ENCODE measurements at regions not wholly inside any gene's neighbourhood (a gene's known extent, or its start where the extent isn't known, plus 50 kb on each side); places are given as distances from the start of the nearest gene placed in this dataset.
A peak's percentile ranks its signal among the peaks of the same experiment; 100 is the strongest.

DNA sequence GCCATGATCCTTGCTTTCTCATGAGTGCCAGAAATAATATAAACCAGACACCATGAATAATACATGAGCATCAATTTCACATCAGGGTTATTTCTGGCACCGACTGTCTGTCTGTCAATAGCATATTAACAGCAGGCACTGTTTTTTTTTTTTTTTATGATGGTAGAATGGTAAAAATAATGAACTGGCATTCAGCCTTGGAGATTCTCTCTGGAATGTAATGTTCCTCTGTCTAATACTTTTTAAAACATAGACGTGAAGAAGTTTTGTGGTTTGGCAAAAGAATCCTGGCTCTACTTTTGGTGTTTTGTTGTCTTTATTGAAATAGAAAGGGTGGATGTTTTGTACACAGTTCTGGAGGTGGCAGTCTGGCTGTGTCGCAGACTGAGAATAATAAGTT, 874.6 kb upstream of the PRKX start:
- no peaks in the 10 kb centered on the region for H3K79me2 ChIP-seq (ENCODE audit: control insufficient read depth, insufficient read depth, low read length)
- RAD21 ChIA-PET (ENCODE audit: unreplicated experiment), result no interaction called here
- BruUV-seq (replicated peaks), result no TSS peak
- no peak for TF ChIP-seq ZNF217 (IDR thresholded peaks at IDR 0.05)
- no peak for TF ChIP-seq FOXK2 (IDR thresholded peaks at IDR 0.05)
- TF ChIP-seq PML (IDR thresholded peaks at IDR 0.05; ENCODE audit: low read length), result no peak
- no peak for TF ChIP-seq RAD21 (IDR thresholded peaks at IDR 0.05; ENCODE audit: insufficient read depth, low read depth, low read length)
- no peak for TF ChIP-seq WRNIP1 (IDR thresholded peaks at IDR 0.05; ENCODE audit: borderline replicate concordance, low read depth, low read length)
- no peak for TF ChIP-seq LARP7 (IDR thresholded peaks at IDR 0.05)
- H3K9me3 ChIP-seq (replicated peaks; ENCODE audit: control insufficient read depth, insufficient read depth, low read length), result no peaks in the 10 kb centered on the region
- intact Hi-C loops (cut with micrococcal nuclease; ENCODE audit: unreplicated experiment), result no loop called here
- SMC1A ChIA-PET (ENCODE audit: uncharacterized antibody, unreplicated experiment), result no interaction called here
- no peaks in the 10 kb centered on the region for H4K20me1 ChIP-seq (ENCODE audit: control insufficient read depth, insufficient read depth)
- ATAC-seq (no peak), DNase-seq (ENCODE audit: low read depth, low spot score) (no peak), FAIRE-seq (no peak)
- CTCF ChIA-PET, result no interaction called here
- in situ Hi-C loops (cut with MboI), result no loop called here
- no peak overlapping the region for H3K9ac ChIP-seq (ENCODE audit: control insufficient read depth, insufficient read depth, low read length)
- no peaks in the 10 kb centered on the region for H3K27me3 ChIP-seq (replicated peaks in 1 of 2; ENCODE audit: control insufficient read depth in 2 of 2, insufficient read depth in 2 of 2, low read length in 1 of 2)
- no peaks in the 10 kb centered on the region for H3K4me1 ChIP-seq (ENCODE audit: control insufficient read depth, insufficient read depth, low read length)
- no peak overlapping the region for H2AFZ ChIP-seq (ENCODE audit: control insufficient read depth, low read depth, low read length)
- WGBS (ENCODE audit: insufficient coverage, insufficient replicate concordance, low lambda C conversion rate, missing lambda C conversion rate), result 11% methylated on average over 3 of the region's 3 CpGs
- H3K4me2 ChIP-seq (ENCODE audit: control insufficient read depth, insufficient read depth), result no peak overlapping the region
- POLR2A ChIA-PET, result no interaction called here
- H3K36me3 ChIP-seq (ENCODE audit: control insufficient read depth in 2 of 2, insufficient read depth in 2 of 2, low read length in 1 of 2), result no peaks in the 10 kb centered on the region
- no peak overlapping the region for H3K27ac ChIP-seq (ENCODE audit: control insufficient read depth, insufficient read depth)
- H3K4me3 ChIP-seq, result no peak overlapping the region

DNA sequence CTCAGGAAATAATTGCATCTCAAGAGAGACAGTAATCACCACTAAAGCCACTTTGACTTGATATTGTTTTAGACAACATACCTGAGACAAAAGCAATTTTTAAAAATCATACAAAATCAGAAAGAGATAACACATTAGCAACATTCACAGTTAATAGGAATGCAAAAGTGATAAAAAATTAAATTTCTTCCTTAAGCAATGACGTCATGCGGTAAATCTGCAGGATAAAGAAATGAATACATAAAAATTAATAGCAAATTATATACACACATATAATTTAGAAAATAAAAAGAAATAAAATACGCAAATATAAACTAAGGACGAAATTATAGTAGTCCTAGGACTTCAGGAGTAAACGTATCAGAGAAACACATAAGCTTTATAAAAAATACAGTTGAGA, 866.5 kb upstream of the PRKX start:
- Histone ChIP-seq H3K4me1 (ENCODE audit: control insufficient read depth, insufficient read depth, low read length) (no peaks in the 10 kb centered on the region), H3K9me3 (replicated peaks; ENCODE audit: control insufficient read depth, insufficient read depth, low read length) (no peaks in the 10 kb centered on the region), H3K27ac (ENCODE audit: control insufficient read depth, insufficient read depth) (no peak overlapping the region), H3K36me3 (ENCODE audit: control insufficient read depth in 2 of 2, insufficient read depth in 2 of 2, low read length in 1 of 2) (no peaks in the 10 kb centered on the region), H2AFZ (ENCODE audit: control insufficient read depth, low read depth, low read length) (no peak overlapping the region), H3K4me2 (ENCODE audit: control insufficient read depth, insufficient read depth) (no peak overlapping the region), H4K20me1 (ENCODE audit: control insufficient read depth, insufficient read depth) (no peaks in the 10 kb centered on the region), H3K79me2 (ENCODE audit: control insufficient read depth, insufficient read depth, low read length) (no peaks in the 10 kb centered on the region), H3K4me3 (no peak overlapping the region), H3K9ac (ENCODE audit: control insufficient read depth, insufficient read depth, low read length) (no peak overlapping the region), H3K27me3 (replicated peaks in 1 of 2; ENCODE audit: control insufficient read depth in 2 of 2, insufficient read depth in 2 of 2, low read length in 1 of 2) (no peaks in the 10 kb centered on the region)
- FAIRE-seq (no peak), DNase-seq (ENCODE audit: low read depth, low spot score) (no peak), ATAC-seq (no peak)
- in situ Hi-C loops (cut with MboI), result no loop called here
- CTCF ChIA-PET, result no interaction called here
- RAD21 ChIA-PET (ENCODE audit: unreplicated experiment), result no interaction called here
- POLR2A ChIA-PET, result no interaction called here
- SMC1A ChIA-PET (ENCODE audit: uncharacterized antibody, unreplicated experiment), result no interaction called here
- WGBS (ENCODE audit: insufficient coverage, insufficient replicate concordance, low lambda C conversion rate, missing lambda C conversion rate), result 48% methylated on average over 5 of the region's 5 CpGs
- TF ChIP-seq HCFC1 (IDR thresholded peaks at IDR 0.05; ENCODE audit: low read length), result no peak
- TF ChIP-seq, protein P1, sequence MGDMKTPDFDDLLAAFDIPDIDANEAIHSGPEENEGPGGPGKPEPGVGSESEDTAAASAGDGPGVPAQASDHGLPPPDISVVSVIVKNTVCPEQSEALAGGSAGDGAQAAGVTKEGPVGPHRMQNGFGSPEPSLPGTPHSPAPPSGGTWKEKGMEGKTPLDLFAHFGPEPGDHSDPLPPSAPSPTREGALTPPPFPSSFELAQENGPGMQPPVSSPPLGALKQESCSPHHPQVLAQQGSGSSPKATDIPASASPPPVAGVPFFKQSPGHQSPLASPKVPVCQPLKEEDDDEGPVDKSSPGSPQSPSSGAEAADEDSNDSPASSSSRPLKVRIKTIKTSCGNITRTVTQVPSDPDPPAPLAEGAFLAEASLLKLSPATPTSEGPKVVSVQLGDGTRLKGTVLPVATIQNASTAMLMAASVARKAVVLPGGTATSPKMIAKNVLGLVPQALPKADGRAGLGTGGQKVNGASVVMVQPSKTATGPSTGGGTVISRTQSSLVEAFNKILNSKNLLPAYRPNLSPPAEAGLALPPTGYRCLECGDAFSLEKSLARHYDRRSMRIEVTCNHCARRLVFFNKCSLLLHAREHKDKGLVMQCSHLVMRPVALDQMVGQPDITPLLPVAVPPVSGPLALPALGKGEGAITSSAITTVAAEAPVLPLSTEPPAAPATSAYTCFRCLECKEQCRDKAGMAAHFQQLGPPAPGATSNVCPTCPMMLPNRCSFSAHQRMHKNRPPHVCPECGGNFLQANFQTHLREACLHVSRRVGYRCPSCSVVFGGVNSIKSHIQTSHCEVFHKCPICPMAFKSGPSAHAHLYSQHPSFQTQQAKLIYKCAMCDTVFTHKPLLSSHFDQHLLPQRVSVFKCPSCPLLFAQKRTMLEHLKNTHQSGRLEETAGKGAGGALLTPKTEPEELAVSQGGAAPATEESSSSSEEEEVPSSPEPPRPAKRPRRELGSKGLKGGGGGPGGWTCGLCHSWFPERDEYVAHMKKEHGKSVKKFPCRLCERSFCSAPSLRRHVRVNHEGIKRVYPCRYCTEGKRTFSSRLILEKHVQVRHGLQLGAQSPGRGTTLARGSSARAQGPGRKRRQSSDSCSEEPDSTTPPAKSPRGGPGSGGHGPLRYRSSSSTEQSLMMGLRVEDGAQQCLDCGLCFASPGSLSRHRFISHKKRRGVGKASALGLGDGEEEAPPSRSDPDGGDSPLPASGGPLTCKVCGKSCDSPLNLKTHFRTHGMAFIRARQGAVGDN (IDR thresholded peaks at IDR 0.05), result no peak
- no peak for TF ChIP-seq SRF (IDR thresholded peaks at IDR 0.05; ENCODE audit: low read depth in 2 of 2, low read length in 2 of 2)
- TF ChIP-seq ATF7 (IDR thresholded peaks at IDR 0.05; ENCODE audit: low read depth), result peak; percentile 59
- TF ChIP-seq ZNF217 (IDR thresholded peaks at IDR 0.05), result no peak
- no peak for TF ChIP-seq NRF1 (conservative IDR thresholded peaks at IDR 0.05; ENCODE audit: low read depth, low read length)
- TF ChIP-seq BRCA1 (IDR thresholded peaks at IDR 0.05; ENCODE audit: low read depth, low read length), result no peak
- BruUV-seq (replicated peaks), result no TSS peak
- intact Hi-C loops (cut with micrococcal nuclease; ENCODE audit: unreplicated experiment), result no loop called here

All from GM12878 (cell line).